Mammary epithelial cell (primary cell): ENCODE measurements at regions not wholly inside any gene's neighbourhood (a gene's known extent, or its start where the extent isn't known, plus 50 kb on each side); places are given as distances from the start of the nearest gene placed in this dataset.

Experiments
- CTCF ChIP-seq, 2 donors: IDR thresholded peaks in 1 of 2; conservative IDR thresholded peaks in 1 of 2; 2 replicates each; pipeline ENCODE4 v1.5.1; 2011 to 2012; ENCODE audit warnings: inconsistent platforms in 2 of 2, low read length in 2 of 2, mild to moderate bottlenecking in 2 of 2, control low read depth in 1 of 2, low read depth in 1 of 2; ENCODE audit not compliant: insufficient read depth in 1 of 2; ENCODE audit errors: extremely low read depth in 1 of 2
- EZH2 ChIP-seq: IDR thresholded peaks from 2 replicates; pipeline ENCODE4 v1.6.1; 2012; ENCODE audit warnings: low read length, inconsistent platforms, borderline replicate concordance

GRCh38 chr7:69122953-69123352, 475.3 kb upstream of the AUTS2 start:
- TF ChIP-seq CTCF (conservative IDR thresholded peaks at IDR 0.05 in 1 of 2, IDR thresholded peaks at IDR 0.05 in 1 of 2; ENCODE audit: extremely low read depth in 1 of 2, insufficient read depth in 1 of 2, low read depth in 1 of 2, low read length in 2 of 2) = no peak
- no peak for TF ChIP-seq EZH2
